ENCODE measurements at regions not wholly inside any gene's neighbourhood (a gene's known extent, or its start where the extent isn't known, plus 50 kb on each side); places are given as distances from the start of the nearest gene placed in this dataset.
"Not testable (repeated sequence)": the region's sequence is repeated elsewhere in the genome, so short reads cannot be mapped to it uniquely, and the experiment has no call there.

DNA sequence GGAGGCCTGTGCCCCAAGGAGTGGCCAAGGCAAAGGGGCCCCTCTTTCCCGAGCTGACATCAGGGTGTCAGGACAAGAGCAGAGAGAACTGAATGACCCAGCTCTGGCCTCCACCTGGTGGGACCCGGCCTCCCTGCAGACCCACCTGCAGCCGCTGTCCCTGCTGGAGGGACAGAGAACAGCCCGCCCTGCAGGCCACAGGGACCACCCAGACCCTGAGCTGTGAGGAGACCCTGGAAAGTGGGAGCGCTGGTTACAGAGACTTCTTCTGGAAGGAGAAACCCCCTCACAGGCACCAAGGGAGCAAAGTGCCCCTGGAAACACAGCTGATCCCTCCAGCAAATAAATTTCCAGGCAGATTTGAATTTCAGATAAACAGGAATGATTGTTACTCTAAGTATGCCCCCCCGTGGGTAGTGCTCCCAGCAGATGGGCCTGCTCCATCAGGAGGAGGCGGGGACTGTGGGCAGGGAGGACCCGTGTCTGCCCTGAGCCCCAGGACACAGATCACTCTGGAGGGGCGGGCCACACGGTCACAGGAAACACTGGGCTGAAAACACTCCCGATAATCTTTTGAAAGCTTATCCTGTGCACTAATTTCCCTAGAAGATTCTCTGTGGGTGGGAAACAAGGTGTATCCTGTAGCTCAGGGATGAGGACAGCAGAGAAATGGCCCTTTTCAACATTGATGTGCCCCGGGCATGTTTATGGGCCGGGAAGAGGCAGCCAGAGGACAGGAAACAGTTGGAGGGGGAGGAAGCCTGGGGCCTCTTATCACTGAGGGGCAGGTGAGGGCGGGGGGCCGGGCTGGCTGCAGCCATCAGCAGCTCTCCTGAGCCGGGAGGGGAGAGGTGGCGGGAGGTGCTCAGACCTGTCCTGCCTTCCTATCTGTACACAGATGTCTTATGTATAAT is 276.0 kb downstream of the ADGRD1 start:
- DNase-seq (ENCODE audit: low spot score) = no peak

DNA sequence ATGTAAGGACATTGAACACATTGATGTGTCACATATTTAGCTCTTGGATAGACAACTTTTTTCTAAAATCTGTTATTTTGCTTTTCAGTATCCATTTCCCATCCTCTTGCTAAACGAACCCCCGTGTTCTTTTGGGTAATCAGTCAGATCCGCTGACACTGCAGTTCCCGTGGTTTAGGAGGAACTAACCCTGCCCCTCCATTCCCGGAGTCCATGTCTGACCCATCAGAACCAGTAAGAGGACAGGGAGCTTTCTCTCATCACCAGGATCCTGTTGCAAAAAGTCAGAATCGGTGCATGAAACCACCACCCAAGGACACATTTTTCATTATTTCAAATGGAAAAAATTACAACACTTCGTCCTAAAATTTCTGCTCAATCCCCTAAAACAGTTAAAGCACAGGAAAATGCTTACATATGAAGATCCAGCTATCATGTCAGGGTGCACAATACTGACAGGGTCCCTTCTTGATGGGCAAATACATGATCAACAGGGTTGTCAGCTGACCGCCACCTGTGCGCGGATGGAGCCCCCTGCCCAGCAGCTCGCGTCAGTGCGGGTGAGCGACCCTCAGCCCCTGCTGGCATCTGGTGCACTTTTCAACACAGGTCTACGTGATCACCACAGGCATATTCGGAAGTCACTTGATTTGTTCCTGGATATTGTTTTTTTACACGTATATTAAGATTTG is 276.8 kb downstream of the ADGRD1 start:
- DNase-seq (ENCODE audit: low spot score) = no peak

DNA sequence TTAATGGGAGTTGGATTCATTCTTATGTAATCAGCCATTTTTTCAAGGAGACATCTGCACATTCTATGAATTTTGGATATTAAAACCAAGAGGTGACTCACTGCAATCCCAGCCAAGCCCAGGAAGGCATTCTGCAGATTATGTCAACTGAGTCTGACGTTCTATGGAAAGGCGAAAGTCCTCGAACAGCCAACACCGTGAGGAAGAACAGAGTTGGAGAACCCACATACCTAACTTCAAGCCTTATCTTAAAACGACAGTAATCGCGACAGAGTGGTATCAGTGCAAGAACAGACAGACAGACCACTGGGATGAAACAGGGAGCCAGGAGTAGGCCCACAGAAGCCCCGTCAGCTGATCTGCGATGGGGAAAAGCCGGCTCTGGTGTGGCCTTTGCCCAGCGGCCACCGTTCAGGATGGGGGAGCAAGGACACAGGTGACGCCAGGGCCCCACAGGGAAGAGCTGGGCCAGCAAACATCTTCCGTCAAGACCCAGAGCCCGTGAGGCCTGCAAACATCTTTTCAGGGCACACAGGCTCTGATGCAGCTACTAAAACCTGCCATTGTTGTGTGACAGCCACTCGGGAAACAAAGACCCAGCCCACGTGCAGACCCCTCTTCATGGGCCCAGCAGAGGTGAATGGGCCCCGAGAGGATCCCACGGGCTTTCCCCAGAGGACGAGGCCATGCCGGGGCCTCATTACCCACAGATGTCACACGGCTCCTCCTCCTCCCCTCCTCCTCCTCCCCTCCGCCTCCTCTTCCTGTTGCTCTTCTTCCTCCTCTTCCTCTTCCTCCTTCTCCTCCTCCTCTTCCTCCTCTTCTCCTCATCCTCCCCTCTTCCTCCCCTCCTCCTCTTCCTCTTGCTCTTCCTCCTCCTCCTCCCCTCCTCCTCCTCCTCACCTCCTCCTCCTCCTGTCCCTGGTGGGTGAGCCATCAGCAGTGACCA is 277.6 kb downstream of the ADGRD1 start:
- DNase-seq (ENCODE audit: low spot score) = no peak

DNA sequence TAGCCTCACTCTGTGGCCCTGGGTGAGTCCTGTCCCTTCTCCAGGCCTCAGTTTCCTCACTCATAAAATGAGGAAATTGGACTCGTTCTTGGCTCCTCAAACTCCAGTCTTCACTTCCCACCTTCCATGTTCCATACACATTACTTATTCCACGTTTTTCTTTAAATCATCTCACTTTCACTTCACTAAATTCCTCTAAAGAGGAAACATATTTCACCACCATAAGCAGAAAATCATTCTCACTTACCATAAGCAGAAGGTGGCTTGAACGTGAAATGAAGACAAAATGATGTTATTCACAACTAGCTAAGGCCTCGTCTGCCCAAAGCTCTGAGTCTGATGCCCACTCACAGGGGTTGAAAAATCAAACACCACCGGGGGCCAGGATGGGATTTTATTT is 278.3 kb downstream of the ADGRD1 start:
- no peak for DNase-seq (ENCODE audit: low spot score)

DNA sequence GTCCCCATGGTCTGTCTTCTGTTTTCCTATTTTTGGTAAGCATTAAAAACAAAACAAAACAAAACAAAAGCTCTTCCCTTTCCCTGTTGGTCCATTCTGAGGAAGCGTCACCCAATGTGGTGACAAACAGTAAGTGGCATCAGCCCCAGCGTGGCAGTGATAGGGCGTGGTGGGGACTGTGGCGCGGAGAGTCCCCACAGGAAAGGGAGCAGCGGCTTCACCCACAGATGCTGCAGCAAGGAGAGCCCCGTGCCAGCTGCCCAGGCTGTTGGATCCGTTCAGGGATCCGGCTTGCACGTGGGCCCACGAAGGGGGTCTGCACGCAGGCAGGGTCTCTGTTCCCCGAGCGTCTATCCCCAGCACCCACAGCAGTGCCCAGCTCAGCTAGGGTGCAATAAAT is 279.2 kb downstream of the ADGRD1 start:
- not testable (repeated sequence) for DNase-seq (ENCODE audit: low spot score)

DNA sequence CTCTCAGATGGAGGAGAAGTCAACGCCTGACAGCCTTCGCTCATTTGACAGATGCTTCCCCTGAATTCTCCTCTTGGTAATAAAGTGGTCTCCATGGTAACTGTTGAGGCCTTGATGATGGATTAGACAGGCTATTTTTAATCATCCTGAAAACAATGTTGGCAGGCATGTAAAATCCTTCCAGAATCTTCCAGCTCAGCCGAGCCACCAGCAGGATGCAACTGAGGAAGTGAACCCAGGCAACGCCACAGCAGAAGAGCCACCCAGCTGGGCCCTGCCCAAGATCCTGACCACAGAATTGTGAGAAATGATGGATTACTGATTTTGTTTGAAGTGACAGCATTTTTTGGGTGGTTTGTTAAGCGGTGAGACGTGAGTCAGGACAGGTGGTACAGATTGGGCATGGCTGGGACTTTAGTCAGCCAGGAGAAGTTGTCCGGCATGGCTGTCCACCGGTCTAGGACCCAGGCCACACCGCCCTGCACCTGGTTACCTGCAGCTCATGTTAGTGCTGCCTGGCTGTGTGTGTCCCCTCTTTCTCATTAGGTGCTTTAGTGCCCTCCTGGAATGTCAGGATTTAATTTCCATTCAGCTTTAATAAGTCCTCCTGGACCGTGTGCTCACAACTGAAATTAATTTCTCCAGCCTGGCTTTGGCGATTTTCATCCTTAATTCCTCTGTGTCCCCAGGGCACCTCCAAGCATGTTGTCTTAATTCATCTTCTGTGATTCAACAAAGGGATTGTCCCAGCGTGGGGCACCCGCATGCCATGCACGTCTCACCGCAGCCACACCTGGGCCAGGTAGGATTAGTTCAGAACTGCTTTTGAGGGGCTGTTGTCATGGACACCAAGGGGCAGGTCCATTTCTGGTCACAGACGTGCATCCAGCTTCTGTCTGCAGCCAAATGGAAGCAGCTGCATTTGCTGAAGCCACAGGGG is 280.4 kb downstream of the ADGRD1 start:
- not testable (repeated sequence) for DNase-seq (ENCODE audit: low spot score)

DNA sequence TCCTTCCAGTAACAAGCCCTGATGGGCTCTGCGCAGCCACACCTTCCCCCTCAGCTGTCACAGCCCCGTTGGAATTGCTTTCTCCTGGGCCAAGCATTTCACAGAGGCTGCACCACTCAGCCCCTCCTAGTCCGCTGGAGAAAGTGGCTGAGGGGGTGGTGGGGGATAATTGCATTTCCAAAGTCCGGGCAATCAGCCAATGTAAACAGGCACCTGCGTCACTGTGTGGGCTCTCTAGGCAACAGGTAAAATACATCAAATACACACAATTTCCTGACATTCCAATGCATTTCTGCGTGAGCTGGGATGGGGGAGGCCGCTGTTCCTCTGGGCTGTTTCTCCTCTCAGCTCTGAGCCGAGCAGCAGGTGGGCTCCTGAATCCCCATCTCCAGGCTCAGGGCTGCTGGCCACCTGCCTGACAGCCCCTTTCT is 281.1 kb downstream of the ADGRD1 start:
- DNase-seq (ENCODE audit: low spot score) = not testable (repeated sequence)

DNA sequence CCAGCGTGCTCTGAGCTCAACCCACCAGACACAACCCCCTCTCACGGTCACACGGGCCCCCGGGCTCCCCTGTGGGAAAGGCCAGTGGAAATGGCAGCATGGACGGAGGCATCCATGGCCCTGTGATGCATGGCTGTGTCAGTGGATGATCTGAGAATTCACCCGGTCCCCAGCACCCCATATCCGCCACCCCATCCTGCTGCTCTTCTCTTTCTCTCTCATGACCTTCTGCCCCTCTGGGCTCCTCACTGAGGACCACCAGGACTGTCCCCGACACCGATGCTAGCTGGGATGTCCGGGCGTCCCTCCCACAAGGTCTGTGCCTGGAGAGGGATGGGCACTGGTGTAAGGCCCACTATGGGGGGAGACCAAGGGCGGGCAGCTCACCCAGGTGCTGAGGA is 282.2 kb downstream of the ADGRD1 start:
- DNase-seq (ENCODE audit: low spot score) = no peak

DNA sequence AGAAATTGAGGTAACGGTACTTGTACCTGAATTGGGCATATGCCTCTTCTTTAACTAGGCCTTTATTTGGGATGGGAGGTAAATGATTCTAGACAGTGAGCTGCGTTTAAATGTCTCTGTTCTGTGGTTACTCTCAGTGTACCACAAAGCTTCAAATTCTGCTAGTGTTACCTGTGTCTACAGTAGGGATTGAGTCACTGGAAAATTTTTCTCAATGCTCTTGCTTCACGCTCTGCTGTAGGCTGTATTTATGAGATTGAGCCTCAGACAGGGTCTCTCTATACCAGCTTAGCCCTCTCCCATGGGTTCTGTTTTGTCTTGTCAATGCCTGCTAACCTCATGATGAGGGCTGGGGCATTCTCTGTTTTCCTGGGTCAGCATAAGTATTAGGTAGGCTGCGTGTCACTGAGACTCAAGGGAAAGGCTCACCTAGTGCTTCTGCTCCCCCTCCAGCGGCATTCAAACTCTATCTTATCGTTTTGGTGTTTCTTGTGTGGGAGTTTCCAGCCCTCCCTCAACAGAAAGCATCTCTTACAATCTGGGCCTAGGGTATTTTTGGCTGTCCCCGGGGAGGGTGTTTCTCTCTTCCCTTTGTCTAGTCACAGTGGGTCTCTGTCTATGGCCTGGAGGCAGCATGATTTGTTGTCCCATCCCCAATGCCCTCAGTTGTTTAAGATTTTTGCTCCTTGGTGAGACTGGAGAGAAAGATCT is 285.8 kb downstream of the ADGRD1 start:
- no peak for DNase-seq (ENCODE audit: low spot score)

DNA sequence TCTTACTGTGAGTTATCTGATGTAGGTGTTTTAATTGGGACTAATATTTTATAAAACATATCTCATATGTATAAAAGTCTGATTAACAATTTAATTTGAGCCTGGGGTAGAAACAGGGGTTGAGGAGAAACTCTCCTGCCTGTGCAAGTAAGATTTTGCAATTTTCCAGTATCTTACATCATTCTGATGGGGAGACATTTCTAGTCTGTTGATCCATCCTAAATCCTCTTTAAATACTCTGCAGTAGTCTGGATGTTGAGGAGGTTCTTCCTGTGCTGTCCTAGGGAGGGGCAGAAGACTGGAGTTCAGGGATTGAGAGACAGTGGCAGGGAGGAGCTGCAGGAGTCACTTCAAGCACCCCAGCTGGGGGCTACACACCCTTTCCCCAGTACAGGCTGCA is 287.8 kb downstream of the ADGRD1 start:
- DNase-seq (ENCODE audit: low spot score) = no peak

DNA sequence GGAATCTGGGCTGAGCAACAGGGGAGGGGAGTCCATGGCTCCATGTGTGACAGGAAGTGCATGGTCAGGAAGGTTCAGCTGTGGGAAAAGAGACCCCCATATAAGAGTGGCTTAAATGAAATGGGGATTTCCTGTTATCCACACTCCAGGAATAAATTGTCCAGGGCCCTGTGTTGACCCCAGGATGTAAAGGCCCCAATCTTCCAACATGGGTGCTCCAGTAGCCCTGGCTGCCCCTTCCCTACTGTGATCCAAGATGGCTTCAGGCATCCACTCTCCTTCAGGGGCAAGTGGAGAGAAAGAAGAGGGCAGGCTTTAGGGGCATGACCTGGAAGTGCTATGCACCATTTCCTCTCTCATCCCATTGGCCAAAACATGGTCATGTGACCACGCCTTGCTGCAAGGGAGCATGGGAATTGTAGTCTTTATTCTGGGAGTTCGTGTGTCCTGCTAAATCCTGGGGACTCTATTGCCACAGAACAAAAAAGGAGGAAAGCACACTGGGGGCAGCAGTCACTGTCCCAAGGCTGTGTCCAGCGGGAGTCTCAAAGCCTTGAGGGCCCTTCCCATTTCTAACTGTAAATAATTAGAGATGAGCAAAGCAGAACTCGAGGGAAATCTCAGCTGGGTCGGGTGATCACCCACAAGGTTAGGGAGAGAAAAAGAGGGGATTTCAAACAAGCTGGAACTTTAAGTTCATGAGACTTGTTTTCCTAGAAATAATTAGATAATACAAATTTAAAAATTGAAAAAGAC is 289.2 kb downstream of the ADGRD1 start:
- no peak for DNase-seq (ENCODE audit: low spot score)

DNA sequence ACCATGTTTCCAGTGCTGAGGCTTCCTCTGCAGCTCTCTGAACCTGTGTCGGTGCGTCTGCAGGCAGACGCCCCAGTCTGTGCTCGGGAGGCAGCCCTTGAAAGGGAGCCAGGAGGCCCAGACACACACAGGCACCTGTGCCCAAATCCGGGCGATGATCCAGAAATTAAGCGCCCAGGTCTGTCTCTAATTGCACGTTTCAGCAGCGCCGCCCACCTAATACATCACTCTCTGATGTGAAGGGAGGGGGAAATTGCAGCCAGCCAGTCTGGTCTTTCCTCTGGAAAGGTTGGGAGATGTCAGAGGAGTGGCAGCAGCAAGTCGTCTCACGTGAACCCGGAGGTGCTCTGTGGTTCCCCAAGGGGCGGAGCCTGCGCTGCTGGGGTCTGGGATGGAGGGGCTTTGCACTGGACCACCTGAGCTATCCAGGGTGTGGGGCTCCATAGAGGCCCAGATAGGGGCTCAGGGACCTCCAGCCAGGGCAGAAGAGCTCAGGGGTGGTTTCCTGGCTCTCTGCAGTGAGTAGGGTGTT is 290.5 kb downstream of the ADGRD1 start:
- DNase-seq (ENCODE audit: low spot score) = not testable (repeated sequence)

DNA sequence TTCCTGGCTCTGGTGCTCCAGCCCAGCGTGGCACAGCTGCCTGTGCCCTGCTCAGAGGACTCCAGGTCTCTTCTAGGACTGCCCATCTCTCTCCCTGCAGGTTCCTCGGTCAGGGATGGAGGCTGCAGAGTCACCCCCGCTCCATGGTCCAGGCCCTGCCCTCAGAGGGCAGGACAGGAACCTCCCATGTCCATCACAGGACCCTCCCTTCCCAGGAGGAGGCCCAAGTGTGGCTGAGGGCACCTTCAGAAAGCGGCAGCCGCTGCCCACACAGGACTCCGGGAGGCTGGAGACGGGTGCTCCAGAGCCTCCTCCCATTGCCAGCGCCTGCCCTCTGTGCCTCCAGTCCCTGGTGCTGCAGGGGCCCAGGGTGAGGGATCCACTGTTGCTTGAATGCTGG is 291.5 kb downstream of the ADGRD1 start:
- DNase-seq (ENCODE audit: low spot score) = not testable (repeated sequence)

DNA sequence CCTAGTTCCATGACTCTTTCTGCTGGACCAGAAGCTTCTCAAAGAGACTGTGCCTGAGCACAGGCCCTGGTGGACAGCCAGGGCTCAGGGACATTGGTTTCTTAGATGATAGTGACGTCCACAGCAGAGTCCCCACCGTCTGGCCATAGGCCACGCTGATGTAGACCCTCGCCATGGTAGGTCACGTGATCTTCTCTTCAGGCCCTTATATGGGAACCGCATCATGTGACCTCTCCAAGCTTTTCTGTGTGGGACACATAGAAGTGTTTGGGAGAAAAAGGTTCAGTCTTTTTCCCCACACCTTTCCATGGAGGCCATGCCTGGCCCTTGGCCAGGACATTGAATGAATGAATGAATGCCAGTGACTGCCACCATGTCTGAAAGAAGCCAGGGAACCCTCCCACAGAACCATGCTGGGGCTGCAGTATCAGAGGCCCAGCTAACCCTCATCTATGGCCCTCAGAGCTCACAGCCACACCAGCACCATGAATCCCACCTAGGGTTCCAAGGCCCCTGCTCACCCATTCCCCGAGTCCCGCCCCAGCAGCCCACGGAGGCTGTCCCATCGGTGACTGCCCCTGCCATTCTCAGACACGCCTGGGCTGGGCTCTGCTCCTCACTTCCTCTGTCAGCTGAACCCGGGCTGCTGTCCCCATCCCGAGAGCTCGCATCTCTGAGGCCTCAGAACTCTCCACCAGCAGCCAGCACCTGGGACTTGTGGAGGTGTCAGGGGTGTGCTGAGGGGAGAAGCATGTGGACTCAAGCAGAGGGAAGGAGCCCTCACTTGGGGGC is 292.1 kb downstream of the ADGRD1 start:
- DNase-seq (ENCODE audit: low spot score) = no peak

DNA sequence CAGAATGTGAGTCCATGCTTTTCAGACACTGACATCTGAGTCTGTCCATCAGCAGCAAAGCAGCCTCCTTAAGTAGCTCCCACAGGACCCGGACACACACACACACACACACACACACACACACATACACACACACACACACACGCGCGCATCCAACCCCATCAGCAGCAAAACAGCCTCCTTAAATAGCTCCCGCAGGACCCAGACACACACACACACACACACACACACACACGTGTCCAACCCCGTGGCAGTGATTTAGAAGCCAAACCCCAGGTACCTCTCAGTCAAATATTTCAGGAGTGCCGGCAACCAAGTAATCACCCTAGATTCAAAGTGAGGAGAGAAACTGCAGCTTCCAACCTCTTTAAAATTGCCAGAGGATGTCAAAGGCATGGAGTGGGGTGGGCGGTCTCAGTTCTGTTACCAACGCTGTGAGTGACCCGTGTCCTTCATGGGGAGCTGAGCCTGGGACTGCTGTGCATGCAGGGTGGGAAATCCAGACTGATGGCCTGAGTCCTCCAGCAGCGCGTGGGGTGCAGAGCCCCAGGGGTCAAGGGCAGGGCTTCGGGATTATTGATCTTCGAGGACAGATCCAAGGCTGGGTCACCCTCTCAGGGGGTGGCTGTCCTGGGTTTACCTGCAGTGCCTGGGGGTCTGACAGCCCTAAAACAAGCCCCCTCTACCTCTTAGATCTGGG is 293.5 kb downstream of the ADGRD1 start:
- not testable (repeated sequence) for DNase-seq (ENCODE audit: low spot score)

DNA sequence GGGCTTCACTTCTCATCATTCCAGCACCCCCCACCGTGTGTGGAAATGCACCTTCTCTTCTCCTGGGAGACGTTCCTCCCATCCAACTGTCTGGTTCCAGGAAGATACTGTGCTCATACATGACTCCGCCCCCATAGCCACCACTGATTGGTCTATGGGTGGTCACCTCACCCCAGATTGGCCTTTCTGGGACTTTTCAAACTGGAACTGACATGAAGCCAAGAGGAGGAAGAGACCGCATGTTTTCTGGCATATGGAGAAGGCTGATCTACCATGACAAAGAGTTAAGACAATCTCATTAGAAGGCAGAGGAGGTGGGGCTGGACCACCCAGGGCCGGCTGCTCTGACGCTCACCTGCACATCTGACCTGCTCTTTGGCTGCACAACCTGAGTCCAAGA is 294.2 kb downstream of the ADGRD1 start:
- not testable (repeated sequence) for DNase-seq (ENCODE audit: low spot score)

DNA sequence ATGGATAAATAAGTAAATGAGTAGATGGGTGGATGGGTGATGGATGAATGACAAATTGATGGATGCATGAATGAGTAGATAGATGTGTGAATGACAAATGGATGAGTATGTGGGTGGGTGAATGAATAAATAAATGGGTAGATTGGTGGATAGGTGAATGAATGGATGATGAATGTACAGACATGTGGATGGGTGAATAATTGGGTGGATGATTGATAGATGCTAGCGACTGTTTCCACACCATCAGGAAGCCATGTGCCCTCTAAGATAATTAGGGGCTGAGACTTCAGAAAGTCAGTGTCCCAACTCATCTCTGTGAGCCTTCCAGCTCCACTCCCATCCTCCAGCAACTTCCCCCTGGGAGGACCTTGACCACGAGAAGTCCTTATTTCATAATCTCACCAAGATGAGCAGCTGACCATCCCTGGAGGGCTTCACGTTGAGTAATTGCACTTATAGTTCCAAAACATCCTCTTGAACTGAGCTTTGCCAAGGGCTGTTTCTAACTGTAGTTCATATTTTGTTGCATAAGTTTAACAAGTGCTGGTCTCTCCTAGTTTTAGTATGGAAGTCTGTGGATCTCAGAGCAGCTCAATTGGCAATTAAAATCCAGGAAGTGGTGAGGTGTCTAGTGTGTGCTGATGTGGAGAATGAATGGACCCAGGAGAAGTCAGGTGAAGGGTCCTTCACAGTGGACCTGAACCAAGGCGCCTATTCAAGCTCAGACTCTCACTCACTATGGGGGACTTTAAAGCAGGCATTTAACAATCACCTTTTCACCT is 295.7 kb downstream of the ADGRD1 start:
- DNase-seq (ENCODE audit: low spot score) = no peak
